H1 (cell line): ENCODE measurements at regions not wholly inside any gene's neighbourhood (a gene's known extent, or its start where the extent isn't known, plus 50 kb on each side); places are given as distances from the start of the nearest gene placed in this dataset.

ENCODE experiments used
- CTCF ChIA-PET: fragments of 300-600 bp; sonication (Branson Sonifier 250); formaldehyde crosslinking; loops from one replicate; lab custom pipeline; 2021; ENCODE audit not compliant: partially characterized antibody; lab: Charles Lee
- POLR2A ChIA-PET: fragments of 300-600 bp; sonication (Branson Sonifier 250); formaldehyde crosslinking; loops from one replicate; lab custom pipeline; 2021; ENCODE audit warnings: inconsistent platforms; ENCODE audit not compliant: partially characterized antibody; lab: Charles Lee
- DNase-seq, 2 experiments: peaks; one replicate each; pipeline versions ENCODE4 v3.0.0 to v3.0.0-alpha.2; 2010 to 2022; ENCODE audit warnings: low spot score in 2 of 2, low read depth in 1 of 2, mixed read lengths in 1 of 2
- FAIRE-seq: peaks from 2 replicates; lab custom pipeline; 2011; peaks lifted over from hg19 to GRCh38; lab: Jason Lieb, UNC
- H2AFZ ChIP-seq: 2 replicates; pipeline ENCODE4 v1.8.1; 2012; ENCODE audit warnings: low read length, inconsistent platforms
- H2AK5ac ChIP-seq: 2 replicates; pipeline ENCODE4 v1.6.1; 2013; ENCODE audit warnings: low read depth, low read length
- H2BK120ac ChIP-seq: replicated peaks from 2 replicates; pipeline ENCODE3; 2013; ENCODE audit warnings: low read depth, low read length, inconsistent platforms
- H2BK12ac ChIP-seq: 2 replicates; pipeline ENCODE4 v1.6.1; 2013; ENCODE audit warnings: low read depth, low read length
- H2BK15ac ChIP-seq: 2 replicates; pipeline ENCODE4 v1.6.1; 2013; ENCODE audit warnings: low read length
- H2BK20ac ChIP-seq: 2 replicates; pipeline ENCODE4 v1.6.1; 2013; ENCODE audit warnings: low read length
- H2BK5ac ChIP-seq: 2 replicates; pipeline ENCODE4 v1.6.1; 2013; ENCODE audit warnings: low read depth, low read length
- H3K14ac ChIP-seq: 2 replicates; pipeline ENCODE4 v1.6.1; 2013; ENCODE audit warnings: inconsistent platforms; ENCODE audit not compliant: insufficient read length
- H3K18ac ChIP-seq: 2 replicates; pipeline ENCODE4 v1.6.1; 2013; ENCODE audit warnings: low read length; ENCODE audit errors: extremely low read depth
- H3K23ac ChIP-seq: 2 replicates; pipeline ENCODE4 v1.6.1; 2013; ENCODE audit warnings: inconsistent platforms; ENCODE audit not compliant: insufficient read length
- H3K23me2 ChIP-seq: 2 replicates; pipeline ENCODE4 v1.6.1; 2013; ENCODE audit warnings: low read depth, low read length
- H3K27ac ChIP-seq: 2 replicates; pipeline ENCODE4 v1.6.1; 2011; ENCODE audit warnings: low read depth, low read length, inconsistent platforms
- H3K27me3 ChIP-seq, 4 experiments: replicated peaks in 1 of 4; 1 replicate in 1 of 4; 2 replicates in 3 of 4; pipeline versions ENCODE4 v1.6.1 to v1.8.1; 2011 to 2013; ENCODE audit warnings: low read length in 3 of 4, mild to moderate bottlenecking in 3 of 4, inconsistent platforms in 2 of 4, mixed read lengths in 2 of 4, moderate library complexity in 1 of 4; ENCODE audit not compliant: control insufficient read depth in 3 of 4, insufficient read depth in 3 of 4; ENCODE audit errors: extremely low read depth in 1 of 4
- H3K36me3 ChIP-seq, 4 experiments: 2 replicates each; pipeline versions ENCODE4 v1.6.1 to v1.8.1; 2011 to 2013; ENCODE audit warnings: mild to moderate bottlenecking in 4 of 4, low read length in 3 of 4, moderate library complexity in 2 of 4, control low read depth in 1 of 4, inconsistent platforms in 1 of 4; ENCODE audit not compliant: insufficient read depth in 4 of 4, control insufficient read depth in 2 of 4
- H3K4ac ChIP-seq: replicated peaks from 2 replicates; pipeline ENCODE3; 2013; ENCODE audit warnings: low read length, low read depth, mixed read lengths, inconsistent platforms; ENCODE audit not compliant: insufficient read length
- H3K4me1 ChIP-seq, 4 experiments: replicated peaks in 1 of 4; 1 replicate in 1 of 4; 2 replicates in 3 of 4; pipeline versions ENCODE4 v1.6.1 to v1.8.1; 2011 to 2013; ENCODE audit warnings: low read length in 3 of 4, inconsistent platforms in 2 of 4, mixed read lengths in 1 of 4; ENCODE audit not compliant: insufficient read depth in 4 of 4, control insufficient read depth in 3 of 4
- H3K4me2 ChIP-seq, 2 experiments: 2 replicates each; pipeline versions ENCODE4 v1.6.1 to v1.8.1; 2011 to 2013; ENCODE audit warnings: low read depth in 2 of 2, low read length in 2 of 2, control low read depth in 1 of 2, inconsistent platforms in 1 of 2, mild to moderate bottlenecking in 1 of 2; ENCODE audit not compliant: insufficient read depth in 1 of 2
- H3K4me3 ChIP-seq, 4 experiments: fragments of 200-600, 300-600 bp in 1 of 4; sonication (generic), shearing (Covaris generic), sonication (Bioruptor Twin) in 1 of 4; 2 replicates each; pipeline versions ENCODE4 v1.5.1 to v1.8.1; 2011 to 2016; ENCODE audit warnings: low read length in 4 of 4, low read depth in 3 of 4, control low read depth in 2 of 4, inconsistent platforms in 2 of 4, mild to moderate bottlenecking in 2 of 4, mixed read lengths in 1 of 4, moderate library complexity in 1 of 4; ENCODE audit not compliant: insufficient read depth in 2 of 4; ENCODE audit errors: extremely low read depth in 1 of 4
- H3K56ac ChIP-seq: replicated peaks from 2 replicates; pipeline ENCODE3; 2013; ENCODE audit warnings: low read depth, mild to moderate bottlenecking, mixed read lengths, low read length, inconsistent platforms; ENCODE audit not compliant: insufficient read length
- H3K79me1 ChIP-seq: 2 replicates; pipeline ENCODE4 v1.6.1; 2013; ENCODE audit warnings: low read depth, low read length, control low read depth
- H3K79me2 ChIP-seq, 2 experiments: 2 replicates each; pipeline versions ENCODE4 v1.6.1 to v1.8.1; 2012 to 2013; ENCODE audit warnings: low read length in 2 of 2, mild to moderate bottlenecking in 2 of 2, inconsistent platforms in 1 of 2; ENCODE audit not compliant: insufficient read depth in 2 of 2, control insufficient read depth in 1 of 2
- H3K9ac ChIP-seq, 4 experiments: replicated peaks in 1 of 4; 1 replicate in 1 of 4; 2 replicates in 3 of 4; pipeline versions ENCODE4 v1.6.1 to v1.8.1; 2011 to 2013; ENCODE audit warnings: low read depth in 3 of 4, low read length in 3 of 4, control low read depth in 2 of 4, mild to moderate bottlenecking in 2 of 4, moderate library complexity in 2 of 4, inconsistent platforms in 1 of 4; ENCODE audit errors: extremely low read depth in 1 of 4
- H3K9me3 ChIP-seq, 2 experiments: 2 replicates each; pipeline versions ENCODE4 v1.6.1 to v1.8.1; 2012 to 2013; ENCODE audit warnings: mild to moderate bottlenecking in 2 of 2, moderate library complexity in 2 of 2, control low read depth in 1 of 2, inconsistent platforms in 1 of 2, low read depth in 1 of 2, low read length in 1 of 2, mixed read lengths in 1 of 2; ENCODE audit not compliant: insufficient read depth in 2 of 2
- H4K20me1 ChIP-seq, 2 experiments: replicated peaks in 1 of 2; 2 replicates each; pipeline versions ENCODE3 to v1.8.1; 2011 to 2013; ENCODE audit warnings: inconsistent platforms in 2 of 2, low read length in 2 of 2, mild to moderate bottlenecking in 1 of 2; ENCODE audit not compliant: insufficient read depth in 2 of 2, control insufficient read depth in 1 of 2
- H4K5ac ChIP-seq: 2 replicates; pipeline ENCODE4 v1.6.1; 2013; ENCODE audit warnings: low read length, low read depth, mixed read lengths, inconsistent platforms; ENCODE audit not compliant: insufficient read length
- H4K8ac ChIP-seq: 2 replicates; pipeline ENCODE4 v1.8.0; 2013; ENCODE audit warnings: mild to moderate bottlenecking, moderate library complexity, low read length, inconsistent platforms; ENCODE audit not compliant: insufficient read depth; ENCODE audit errors: extremely low read depth
- H4K91ac ChIP-seq: replicated peaks from 2 replicates; pipeline ENCODE3; 2013; ENCODE audit warnings: low read length, mixed read lengths, inconsistent platforms; ENCODE audit not compliant: insufficient read length
- WGBS, 2 experiments: shearing (Covaris generic) in 1 of 2; methylation state at CpG; one replicate each; pipeline versions ENCODE4 v1.1.6 to v1.1.7; 2013 to 2015; ENCODE audit warnings: low lambda C conversion rate in 2 of 2, mixed read lengths in 2 of 2, inconsistent platforms in 1 of 2, low coverage in 1 of 2, missing lambda C conversion rate in 1 of 2; ENCODE audit not compliant: insufficient replicate concordance in 2 of 2, insufficient coverage in 1 of 2, insufficient read length in 1 of 2; ENCODE audit errors: extremely low coverage in 1 of 2, missing lambda C conversion rate in 1 of 2; 5-methylcytosine and 5-hydroxymethylcytosine counted together

- POLR2A ChIA-PET, result no interaction called here
- no peak overlapping the region for H2BK15ac ChIP-seq
Measured at GRCh38 chr4:43550981-43551627, 658.6 kb downstream of the GRXCR1 start.

More at GRCh38 chr4:43550981-43551627, 658.6 kb downstream of the GRXCR1 start:
- peaks cover 0 to 3% (median 0%) of the 10 kb centered on the region in 4 experiments; a peak in 1 of 8 replicates for H3K36me3 ChIP-seq
- H4K20me1 ChIP-seq, result no peaks in the 10 kb centered on the region
- H2BK120ac ChIP-seq, result no peak overlapping the region
- H3K9me3 ChIP-seq, result peaks cover 8 to 18% of the 10 kb centered on the region in 2 experiments; a peak in 3 of 4 replicates
- no peak overlapping the region for H4K91ac ChIP-seq
- no peak overlapping the region for H3K18ac ChIP-seq
- no peak overlapping the region for H3K27ac ChIP-seq
- no peak overlapping the region for H2AK5ac ChIP-seq
- FAIRE-seq (no peak), DNase-seq (no peak)
- H3K4me3 ChIP-seq, result no peak overlapping the region
- no peaks in the 10 kb centered on the region for H3K23me2 ChIP-seq
- no peak overlapping the region for H4K5ac ChIP-seq
- H3K27me3 ChIP-seq, result no peaks in the 10 kb centered on the region
- H3K23ac ChIP-seq, result no peak overlapping the region
- no peak overlapping the region for H3K4me2 ChIP-seq
- H2AFZ ChIP-seq, result no peak overlapping the region
- H2BK5ac ChIP-seq, result no peak overlapping the region
- no peak overlapping the region for H3K56ac ChIP-seq
- H3K9ac ChIP-seq, result no peak overlapping the region
- no peak overlapping the region for H3K14ac ChIP-seq
- H4K8ac ChIP-seq, result no peak overlapping the region
- no peaks in the 10 kb centered on the region for H3K79me2 ChIP-seq
- H3K4me1 ChIP-seq, result no peaks in the 10 kb centered on the region
- no peak overlapping the region for H3K4ac ChIP-seq
- H2BK20ac ChIP-seq, result no peak overlapping the region
- no peak overlapping the region for H2BK12ac ChIP-seq
- CTCF ChIA-PET, result no interaction called here
- 89% methylated on average over 24 of the region's 24 CpGs; no CpG with 5 or more reads in 1 of the 2 experiments for WGBS, 2 experiments
- no peaks in the 10 kb centered on the region for H3K79me1 ChIP-seq
